ENCODE measurements at regions not wholly inside any gene's neighbourhood (a gene's known extent, or its start where the extent isn't known, plus 50 kb on each side); places are given as distances from the start of the nearest gene placed in this dataset.
"Not testable (repeated sequence)": the region's sequence is repeated elsewhere in the genome, so short reads cannot be mapped to it uniquely, and the experiment has no call there.

- no peak for DNase-seq
These were observed 52.6 kb upstream of the AGA start for GRCh38 chr4:177494791-177495190.

GRCh38 chr4:177495626-177496025, 53.4 kb upstream of the AGA start:
- DNase-seq = not testable (repeated sequence)

- no peak for DNase-seq
These were observed 57.3 kb upstream of the AGA start for GRCh38 chr4:177499537-177499936.

- no peak for DNase-seq
These were observed 63.0 kb upstream of the AGA start for GRCh38 chr4:177505171-177505615.

GRCh38 chr4:177508662-177509061, 66.4 kb upstream of the AGA start:
- no peak for DNase-seq

- no peak for DNase-seq
These were observed 67.0 kb upstream of the AGA start for GRCh38 chr4:177509226-177509745.

GRCh38 chr4:177511611-177512010, 69.4 kb upstream of the AGA start:
- peak; percentile 21 for DNase-seq

GRCh38 chr4:177512646-177513045, 70.4 kb upstream of the AGA start:
- no peak for DNase-seq

- DNase-seq = no peak
These were observed 75.6 kb upstream of the AGA start for GRCh38 chr4:177517862-177518261.

GRCh38 chr4:177519481-177520260, 77.4 kb upstream of the AGA start:
- no peak for DNase-seq

- DNase-seq = no peak
These were observed 86.4 kb upstream of the AGA start for GRCh38 chr4:177528620-177529019.

- DNase-seq = no peak
These were observed 88.3 kb upstream of the AGA start for GRCh38 chr4:177530561-177530960.

- DNase-seq = peak; percentile 20
These were observed 90.1 kb upstream of the AGA start for GRCh38 chr4:177532358-177532757.

GRCh38 chr4:177534841-177535240, 92.6 kb upstream of the AGA start:
- not testable (repeated sequence) for DNase-seq

GRCh38 chr4:177546745-177547144, 104.5 kb upstream of the AGA start:
- DNase-seq = no peak

- DNase-seq = no peak
These were observed 105.7 kb upstream of the AGA start for GRCh38 chr4:177547985-177548384.

- peak; percentile 62 for DNase-seq
These were observed 112.9 kb upstream of the AGA start for GRCh38 chr4:177555007-177555574.

- no peak for DNase-seq
These were observed 115.2 kb upstream of the AGA start for GRCh38 chr4:177557416-177557815.

- no peak for DNase-seq
These were observed 116.8 kb upstream of the AGA start for GRCh38 chr4:177558995-177559394.

- DNase-seq = no peak
These were observed 119.9 kb upstream of the AGA start for GRCh38 chr4:177562163-177562562.

GRCh38 chr4:177562859-177563258, 120.6 kb upstream of the AGA start:
- DNase-seq = no peak

- no peak for DNase-seq
These were observed 124.5 kb upstream of the AGA start for GRCh38 chr4:177566691-177567090.

- no peak for DNase-seq
These were observed 126.7 kb upstream of the AGA start for GRCh38 chr4:177568931-177569330.

- DNase-seq = peak; percentile 45
These were observed 127.2 kb upstream of the AGA start for GRCh38 chr4:177569434-177569833.
